Tibial artery (tissue), 4 donors: ENCODE measurements at regions not wholly inside any gene's neighbourhood (a gene's known extent, or its start where the extent isn't known, plus 50 kb on each side); places are given as distances from the start of the nearest gene placed in this dataset.
"Not testable (repeated sequence)": the region's sequence is repeated elsewhere in the genome, so short reads cannot be mapped to it uniquely, and the experiment has no call there.

Experiments used
- DNase-seq, 2 donors: peaks; one replicate each; pipeline ENCODE4 v3.0.0-alpha.2; 2019
- H3K27ac ChIP-seq, 2 donors: fragments of 200-600 bp; sonication (generic) in 1 of 2; 1 replicate in 1 of 2; 2 replicates in 1 of 2; pipeline ENCODE4 v1.5.1; 2018 to 2019; ENCODE audit warnings: mild to moderate bottlenecking in 1 of 2
- H3K27me3 ChIP-seq, 2 donors: fragments of 200-600 bp; sonication (generic) in 1 of 2; one replicate each; pipeline versions ENCODE4 v1.5.1 to v1.6.0; 2016 to 2019
- H3K36me3 ChIP-seq, 3 donors: fragments of 200-600 bp; sonication (generic) in 2 of 3; one replicate each; pipeline ENCODE4 v1.5.1; 2016 to 2019; ENCODE audit warnings: mild to moderate bottlenecking in 2 of 3
- H3K4me1 ChIP-seq, 4 donors: fragments of 200-600 bp; sonication (generic) in 2 of 4; 1 replicate in 3 of 4; 2 replicates in 1 of 4; pipeline ENCODE4 v1.5.1; 2016 to 2019
- H3K4me3 ChIP-seq, 2 donors: fragments of 200-600 bp; sonication (generic) in 1 of 2; 1 replicate in 1 of 2; 2 replicates in 1 of 2; pipeline ENCODE4 v1.5.1; 2018 to 2019; ENCODE audit warnings: mild to moderate bottlenecking in 2 of 2
- H3K9me3 ChIP-seq, 3 donors: fragments of 200-600 bp; sonication (generic) in 1 of 3; one replicate each; pipeline ENCODE4 v1.5.1; 2016 to 2019
- intact Hi-C: fragments of 100-400 bp; cut with DNase I; formaldehyde crosslinking; loops from one replicate; pipeline ENCODE4 v1.15.0; 2023; ENCODE audit warnings: low total_unique reads
- TF ChIP-seq, protein P1 (sequence below), 2 experiments: fragments of 200-600 bp in 1 of 2; fragments of 450-650 bp in 1 of 2; IDR thresholded peaks; one replicate each; pipeline ENCODE4 v1.5.1; 2017 to 2019; ENCODE audit warnings: antibody characterized with exemption in 2 of 2, mild to moderate bottlenecking in 1 of 2, moderate library complexity in 1 of 2

- no peaks in the 10 kb centered on the region for H3K9me3 ChIP-seq
- no peak overlapping the region for H3K4me3 ChIP-seq
- H3K4me1 ChIP-seq: no peaks in the 10 kb centered on the region
- intact Hi-C loops: no loop called here
- H3K27me3 ChIP-seq: no peaks in the 10 kb centered on the region
- no peaks in the 10 kb centered on the region for H3K36me3 ChIP-seq
- TF ChIP-seq, protein P1, sequence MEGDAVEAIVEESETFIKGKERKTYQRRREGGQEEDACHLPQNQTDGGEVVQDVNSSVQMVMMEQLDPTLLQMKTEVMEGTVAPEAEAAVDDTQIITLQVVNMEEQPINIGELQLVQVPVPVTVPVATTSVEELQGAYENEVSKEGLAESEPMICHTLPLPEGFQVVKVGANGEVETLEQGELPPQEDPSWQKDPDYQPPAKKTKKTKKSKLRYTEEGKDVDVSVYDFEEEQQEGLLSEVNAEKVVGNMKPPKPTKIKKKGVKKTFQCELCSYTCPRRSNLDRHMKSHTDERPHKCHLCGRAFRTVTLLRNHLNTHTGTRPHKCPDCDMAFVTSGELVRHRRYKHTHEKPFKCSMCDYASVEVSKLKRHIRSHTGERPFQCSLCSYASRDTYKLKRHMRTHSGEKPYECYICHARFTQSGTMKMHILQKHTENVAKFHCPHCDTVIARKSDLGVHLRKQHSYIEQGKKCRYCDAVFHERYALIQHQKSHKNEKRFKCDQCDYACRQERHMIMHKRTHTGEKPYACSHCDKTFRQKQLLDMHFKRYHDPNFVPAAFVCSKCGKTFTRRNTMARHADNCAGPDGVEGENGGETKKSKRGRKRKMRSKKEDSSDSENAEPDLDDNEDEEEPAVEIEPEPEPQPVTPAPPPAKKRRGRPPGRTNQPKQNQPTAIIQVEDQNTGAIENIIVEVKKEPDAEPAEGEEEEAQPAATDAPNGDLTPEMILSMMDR (IDR thresholded peaks at IDR 0.05): no peak
- no peak for DNase-seq
- H3K27ac ChIP-seq: no peak overlapping the region
These were observed 88.8 kb upstream of the SLITRK5 start for GRCh38 chr13:87582399-87582798.

- H3K4me1 ChIP-seq: no peaks in the 10 kb centered on the region
- TF ChIP-seq, protein P1 (IDR thresholded peaks at IDR 0.05): no peak
- H3K27me3 ChIP-seq: no peaks in the 10 kb centered on the region
- no peaks in the 10 kb centered on the region for H3K36me3 ChIP-seq
- no peak overlapping the region for H3K4me3 ChIP-seq
- intact Hi-C loops: no loop called here
- H3K9me3 ChIP-seq: no peaks in the 10 kb centered on the region
- DNase-seq: no peak
- no peak overlapping the region for H3K27ac ChIP-seq
These were observed 80.7 kb upstream of the SLITRK5 start for GRCh38 chr13:87590518-87590917.

GRCh38 chr13:87604437-87604836 is 66.7 kb upstream of the SLITRK5 start:
- H3K4me1 ChIP-seq, H3K27ac ChIP-seq, DNase-seq, intact Hi-C loops, H3K36me3 ChIP-seq, H3K9me3 ChIP-seq, H3K27me3 ChIP-seq, H3K4me3 ChIP-seq: not testable (repeated sequence)

DNA sequence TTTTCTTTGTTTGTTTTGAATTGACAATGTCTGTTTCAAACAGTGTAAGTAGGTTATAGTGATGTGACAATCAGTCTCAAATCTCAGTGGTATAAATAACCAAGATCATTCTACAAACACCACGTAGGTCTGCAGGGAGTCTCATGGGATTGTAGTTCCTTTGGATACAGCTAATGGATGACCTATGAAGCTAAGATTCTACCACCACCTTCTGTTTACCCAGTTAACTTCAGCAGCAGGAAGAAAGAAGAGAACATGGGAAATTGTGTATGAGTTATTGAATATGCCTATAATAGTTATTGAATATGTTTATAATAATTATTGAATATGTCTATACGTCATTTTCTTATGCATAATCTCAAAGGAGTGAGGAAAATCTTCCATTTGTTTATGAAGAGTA is 63.9 kb upstream of the SLITRK5 start:
- H3K4me3 ChIP-seq: no peak overlapping the region
- H3K36me3 ChIP-seq: no peaks in the 10 kb centered on the region
- no peaks in the 10 kb centered on the region for H3K27me3 ChIP-seq
- H3K27ac ChIP-seq: no peak overlapping the region
- peaks cover 0 to 6% (median 0%) of the 10 kb centered on the region in 3 donors for H3K9me3 ChIP-seq
- no peaks in the 10 kb centered on the region for H3K4me1 ChIP-seq
- intact Hi-C loops: loop anchor here (5.0 kb wide), 1 partner anchor 1185 kb away; no protein-coding TSS in a partner anchor
- TF ChIP-seq, protein P1 (IDR thresholded peaks at IDR 0.05): no peak
- no peak for DNase-seq

DNA sequence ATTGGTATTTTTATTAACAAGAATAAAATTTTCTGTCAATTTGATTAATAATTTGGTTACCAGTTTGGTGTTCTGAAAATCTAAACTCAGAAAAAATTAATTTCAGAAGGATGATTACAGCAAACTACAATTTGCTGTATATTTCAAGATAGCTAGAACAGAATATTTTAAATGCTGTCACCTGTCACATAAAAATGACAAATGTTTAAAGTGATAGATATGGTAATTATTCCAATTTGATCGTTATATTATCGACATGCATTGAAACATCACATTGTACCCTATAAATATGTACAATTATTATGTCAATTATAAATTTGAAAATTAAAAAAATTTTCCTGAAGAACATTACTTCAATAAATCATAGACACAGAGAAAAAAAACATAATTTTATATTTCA is 56.9 kb upstream of the SLITRK5 start:
- intact Hi-C loops: no loop called here

More for the DNA sequence above, 56.9 kb upstream of the SLITRK5 start:
- TF ChIP-seq, protein P1 (IDR thresholded peaks at IDR 0.05): no peak
- no peak for DNase-seq
- Histone ChIP-seq H3K4me3 (no peak overlapping the region), H3K36me3 (no peaks in the 10 kb centered on the region), H3K27me3 (no peaks in the 10 kb centered on the region), H3K27ac (no peak overlapping the region), H3K9me3 (no peaks in the 10 kb centered on the region), H3K4me1 (no peaks in the 10 kb centered on the region)
